HCT116 (cell line): ENCODE measurements at regions not wholly inside any gene's neighbourhood (a gene's known extent, or its start where the extent isn't known, plus 50 kb on each side); places are given as distances from the start of the nearest gene placed in this dataset.

Source experiments
- ATAC-seq: fragments of 200-7000 bp; cut with Tn5 transposase; 2 replicates; pipeline ENCODE4 v1.9.1; 2020; ENCODE audit warnings: mild to moderate bottlenecking, moderate library complexity
- BruUV-seq: library from RNA; stranded (reverse); fragments of 400-500 nt; replicated peaks from 2 replicates; lab custom pipeline; 2021; lab: Mats Ljungman, UMichigan
- CTCF ChIA-PET: fragments of 300-600 bp; sonication (Branson Sonifier 250); formaldehyde crosslinking; loops from one replicate; lab custom pipeline; 2021; ENCODE audit warnings: antibody characterized with exemption; lab: Charles Lee
- POLR2A ChIA-PET: fragments of 300-600, 350-600 bp; sonication (Branson Sonifier 250); formaldehyde crosslinking; loops from one replicate; lab custom pipeline; 2021; ENCODE audit warnings: antibody characterized with exemption; lab: Charles Lee
- RAD21 ChIA-PET, 2 experiments: fragments of 300-600 bp; sonication (Branson Sonifier 250); formaldehyde crosslinking; loops; one replicate each; lab custom pipeline; 2023; ENCODE audit warnings: low total read pairs in 2 of 2; ENCODE audit not compliant: uncharacterized antibody in 2 of 2, unreplicated experiment in 2 of 2, low non-redundant PET in 1 of 2; lab: Charles Lee
- DNase-seq: peaks from one replicate; pipeline ENCODE4 v3.0.0-alpha.2; 2010; ENCODE audit warnings: low read depth, low spot score
- H2AFZ ChIP-seq: fragments of 200-600 bp; shearing (Covaris generic), sonication (generic); 2 replicates; pipeline ENCODE4 v1.6.1; 2017; ENCODE audit warnings: low read depth, mixed run types, mixed read lengths, antibody characterized with exemption, low read length; ENCODE audit not compliant: poor library complexity, severe bottlenecking
- H3K27ac ChIP-seq: 2 replicates; pipeline ENCODE4 v1.5.1; 2012; ENCODE audit warnings: low read depth, low read length
- H3K27me3 ChIP-seq: fragments of 200-600 bp; sonication (generic); 2 replicates; pipeline ENCODE4 v1.6.1; 2016; ENCODE audit warnings: mixed run types, low read length, mixed read lengths; ENCODE audit not compliant: insufficient read depth
- H3K36me3 ChIP-seq, 2 experiments: fragments of 200-500 bp in 1 of 2; fragments of 200-600 bp in 1 of 2; sonication (Bioruptor generic) in 1 of 2; sonication (generic) in 1 of 2; 2 replicates each; pipeline versions ENCODE4 v1.5.1 to v1.6.1; 2014 to 2016; ENCODE audit warnings: low read length in 2 of 2, inconsistent platforms in 1 of 2, mixed read lengths in 1 of 2, mixed run types in 1 of 2; ENCODE audit not compliant: insufficient read depth in 2 of 2, control insufficient read depth in 1 of 2
- H3K4me1 ChIP-seq, 2 experiments: fragments of 200-600 bp in 1 of 2; sonication (generic) in 1 of 2; 2 replicates each; pipeline versions ENCODE4 v1.5.1 to v1.6.1; 2012 to 2017; ENCODE audit warnings: low read length in 2 of 2, inconsistent platforms in 1 of 2, mild to moderate bottlenecking in 1 of 2, mixed read lengths in 1 of 2, mixed run types in 1 of 2, moderate library complexity in 1 of 2; ENCODE audit not compliant: insufficient read depth in 2 of 2, control insufficient read depth in 1 of 2
- H3K4me2 ChIP-seq: fragments of 200-600 bp; sonication (generic); 2 replicates; pipeline ENCODE4 v1.6.1; 2017; ENCODE audit warnings: mixed run types, low read length, mixed read lengths
- H3K4me3 ChIP-seq, 2 experiments: fragments of 200-600 bp in 1 of 2; sonication (generic) in 1 of 2; replicated peaks in 1 of 2; 2 replicates each; pipeline ENCODE4 v1.5.1; 2011 to 2016; ENCODE audit warnings: low read length in 2 of 2, control low read depth in 1 of 2, low read depth in 1 of 2, mild to moderate bottlenecking in 1 of 2, mixed read lengths in 1 of 2, mixed run types in 1 of 2
- H3K79me2 ChIP-seq: fragments of 200-600 bp; sonication (generic); 2 replicates; pipeline ENCODE4 v1.6.1; 2017; ENCODE audit warnings: mild to moderate bottlenecking, mixed run types, low read length, moderate library complexity, mixed read lengths; ENCODE audit not compliant: insufficient read depth
- H3K9ac ChIP-seq: fragments of 200-600 bp; sonication (generic); 2 replicates; pipeline ENCODE4 v1.6.1; 2016; ENCODE audit warnings: low read length, mixed read lengths
- H3K9me2 ChIP-seq: fragments of 200-600 bp; sonication (generic), shearing (Covaris generic); 2 replicates; pipeline ENCODE4 v1.6.1; 2017; ENCODE audit warnings: mixed run types, mild to moderate bottlenecking, moderate library complexity; ENCODE audit not compliant: insufficient read depth
- H3K9me3 ChIP-seq, 2 experiments: fragments of 200-500 bp in 1 of 2; fragments of 200-600 bp in 1 of 2; sonication (Bioruptor generic) in 1 of 2; sonication (generic) in 1 of 2; 2 replicates each; pipeline ENCODE4 v1.6.1; 2014 to 2017; ENCODE audit warnings: low read length in 2 of 2, mixed read lengths in 2 of 2, inconsistent platforms in 1 of 2, low read depth in 1 of 2, mild to moderate bottlenecking in 1 of 2, mixed run types in 1 of 2, moderate library complexity in 1 of 2; ENCODE audit not compliant: control insufficient read depth in 1 of 2, insufficient read depth in 1 of 2
- H4K20me1 ChIP-seq: fragments of 200-600 bp; sonication (generic), shearing (Covaris generic); 2 replicates; pipeline ENCODE4 v1.6.1; 2017; ENCODE audit warnings: mixed run types, mild to moderate bottlenecking, moderate library complexity; ENCODE audit not compliant: insufficient read depth
- ATF3 ChIP-seq: IDR thresholded peaks from 2 replicates; pipeline ENCODE4 v1.6.1; 2012
- CTCF ChIP-seq, 3 experiments: fragments of 200-600 bp in 1 of 3; sonication (generic) in 1 of 3; IDR thresholded peaks in 2 of 3; conservative IDR thresholded peaks in 1 of 3; 2 replicates each; pipeline ENCODE4 v1.5.1; 2012 to 2017; ENCODE audit warnings: low read depth in 2 of 3, low read length in 2 of 3, antibody characterized with exemption in 1 of 3, borderline replicate concordance in 1 of 3, control low read depth in 1 of 3, mild to moderate bottlenecking in 1 of 3, mixed read lengths in 1 of 3, mixed run types in 1 of 3, moderate library complexity in 1 of 3; ENCODE audit not compliant: insufficient read depth in 1 of 3
- EGR1 ChIP-seq: IDR thresholded peaks from 2 replicates; pipeline ENCODE4 v1.6.1; 2012; ENCODE audit warnings: low read depth
- EZH2 ChIP-seq: fragments of 200-600 bp; sonication (generic); IDR thresholded peaks from 2 replicates; pipeline ENCODE4 v1.6.1; 2017; ENCODE audit warnings: antibody characterized with exemption, mixed run types
- EZH2phosphoT487 ChIP-seq: fragments of 200-600 bp; IDR thresholded peaks from 2 replicates; pipeline ENCODE4 v1.6.1; 2018; ENCODE audit warnings: antibody characterized with exemption, borderline replicate concordance
- JUND ChIP-seq: IDR thresholded peaks from 2 replicates; pipeline ENCODE4 v1.6.1; 2012
- MAX ChIP-seq: IDR thresholded peaks from 2 replicates; pipeline ENCODE4 v1.6.1; 2012
- POLR2AphosphoS5 ChIP-seq: IDR thresholded peaks from 2 replicates; pipeline ENCODE4 v1.6.1; 2011; ENCODE audit warnings: mild to moderate bottlenecking, low read depth, low read length, moderate library complexity
- RAD21 ChIP-seq: IDR thresholded peaks from 2 replicates; pipeline ENCODE4 v1.6.1; 2012; ENCODE audit warnings: low read depth, mild to moderate bottlenecking
- intact Hi-C: fragments of 100-400 bp; cut with micrococcal nuclease; formaldehyde crosslinking; loops from 2 replicates; pipeline ENCODE4 v1.10.0; 2022
- TF ChIP-seq, protein P1 (sequence below): IDR thresholded peaks from 2 replicates; pipeline ENCODE4 v1.6.1; 2011; ENCODE audit warnings: mild to moderate bottlenecking, low read length, moderate library complexity; ENCODE audit not compliant: insufficient replicate concordance; ENCODE audit errors: extremely low read depth
- TF ChIP-seq, protein P2 (sequence below): IDR thresholded peaks from 2 replicates; pipeline ENCODE4 v1.6.1; 2012; ENCODE audit warnings: low read depth

DNA sequence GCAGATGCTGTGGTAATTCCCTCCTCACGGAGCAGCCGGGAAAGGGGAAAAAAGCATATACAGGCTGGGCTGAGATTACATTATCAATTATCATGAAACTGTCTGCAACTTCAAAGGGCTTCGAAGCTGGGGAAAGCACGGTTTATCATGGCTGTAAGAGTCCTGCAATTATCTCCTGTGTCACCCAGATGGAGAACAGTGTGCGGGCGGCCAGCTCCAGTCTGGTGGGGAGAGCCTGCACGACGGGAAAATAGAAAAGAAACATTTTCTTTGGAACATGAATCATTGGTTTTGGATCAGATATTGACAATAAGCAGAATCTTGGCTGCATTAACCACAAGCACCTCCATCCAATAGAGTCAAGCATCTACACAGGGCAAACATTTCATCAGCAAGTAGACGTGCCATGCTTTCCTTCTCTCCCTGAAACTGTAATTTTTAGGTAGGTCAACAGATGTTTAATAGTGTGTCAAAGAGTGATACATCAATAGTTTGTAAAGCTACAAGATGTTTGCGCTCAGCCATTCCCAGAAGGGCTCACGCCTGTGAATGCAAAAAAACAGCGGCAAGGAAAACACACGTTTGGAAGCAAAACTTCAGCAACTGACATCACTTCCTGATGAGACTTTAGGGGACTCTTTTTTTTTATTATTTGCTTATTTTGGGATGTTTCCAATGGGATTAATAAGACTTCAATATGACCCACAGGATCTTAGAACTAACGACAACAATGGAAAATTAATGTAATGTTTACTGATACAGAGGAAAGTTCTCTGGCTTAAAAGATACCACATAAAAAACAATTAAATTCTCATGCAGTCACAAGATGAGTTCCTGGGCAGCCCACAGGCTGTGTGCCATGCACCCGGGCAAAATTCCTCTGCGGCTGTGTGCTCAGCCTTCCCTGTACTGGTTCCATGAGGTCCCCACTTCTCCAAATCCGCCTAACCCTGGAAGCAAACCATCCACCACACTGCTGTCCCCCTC lies 111.0 kb upstream of the SALL3 start:
- H3K9ac ChIP-seq = no peak overlapping the region
- ATAC-seq (no peak), DNase-seq (no peak)
- POLR2A ChIA-PET = no interaction called here
- TF ChIP-seq, protein P1, sequence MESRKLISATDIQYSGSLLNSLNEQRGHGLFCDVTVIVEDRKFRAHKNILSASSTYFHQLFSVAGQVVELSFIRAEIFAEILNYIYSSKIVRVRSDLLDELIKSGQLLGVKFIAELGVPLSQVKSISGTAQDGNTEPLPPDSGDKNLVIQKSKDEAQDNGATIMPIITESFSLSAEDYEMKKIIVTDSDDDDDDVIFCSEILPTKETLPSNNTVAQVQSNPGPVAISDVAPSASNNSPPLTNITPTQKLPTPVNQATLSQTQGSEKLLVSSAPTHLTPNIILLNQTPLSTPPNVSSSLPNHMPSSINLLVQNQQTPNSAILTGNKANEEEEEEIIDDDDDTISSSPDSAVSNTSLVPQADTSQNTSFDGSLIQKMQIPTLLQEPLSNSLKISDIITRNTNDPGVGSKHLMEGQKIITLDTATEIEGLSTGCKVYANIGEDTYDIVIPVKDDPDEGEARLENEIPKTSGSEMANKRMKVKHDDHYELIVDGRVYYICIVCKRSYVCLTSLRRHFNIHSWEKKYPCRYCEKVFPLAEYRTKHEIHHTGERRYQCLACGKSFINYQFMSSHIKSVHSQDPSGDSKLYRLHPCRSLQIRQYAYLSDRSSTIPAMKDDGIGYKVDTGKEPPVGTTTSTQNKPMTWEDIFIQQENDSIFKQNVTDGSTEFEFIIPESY = no peak
- TF ChIP-seq EGR1 (no peak), POLR2AphosphoS5 (no peak), MAX (no peak), ATF3 (no peak), EZH2 (no peak), EZH2phosphoT487 (no peak), JUND (no peak), CTCF (IDR thresholded peaks at IDR 0.05 in 2 of 3, conservative IDR thresholded peaks at IDR 0.05 in 1 of 3; ENCODE audit: borderline replicate concordance in 1 of 3, insufficient read depth in 1 of 3, low read depth in 2 of 3, low read length in 2 of 3) (no peak), RAD21 (no peak)
- TF ChIP-seq, protein P2, sequence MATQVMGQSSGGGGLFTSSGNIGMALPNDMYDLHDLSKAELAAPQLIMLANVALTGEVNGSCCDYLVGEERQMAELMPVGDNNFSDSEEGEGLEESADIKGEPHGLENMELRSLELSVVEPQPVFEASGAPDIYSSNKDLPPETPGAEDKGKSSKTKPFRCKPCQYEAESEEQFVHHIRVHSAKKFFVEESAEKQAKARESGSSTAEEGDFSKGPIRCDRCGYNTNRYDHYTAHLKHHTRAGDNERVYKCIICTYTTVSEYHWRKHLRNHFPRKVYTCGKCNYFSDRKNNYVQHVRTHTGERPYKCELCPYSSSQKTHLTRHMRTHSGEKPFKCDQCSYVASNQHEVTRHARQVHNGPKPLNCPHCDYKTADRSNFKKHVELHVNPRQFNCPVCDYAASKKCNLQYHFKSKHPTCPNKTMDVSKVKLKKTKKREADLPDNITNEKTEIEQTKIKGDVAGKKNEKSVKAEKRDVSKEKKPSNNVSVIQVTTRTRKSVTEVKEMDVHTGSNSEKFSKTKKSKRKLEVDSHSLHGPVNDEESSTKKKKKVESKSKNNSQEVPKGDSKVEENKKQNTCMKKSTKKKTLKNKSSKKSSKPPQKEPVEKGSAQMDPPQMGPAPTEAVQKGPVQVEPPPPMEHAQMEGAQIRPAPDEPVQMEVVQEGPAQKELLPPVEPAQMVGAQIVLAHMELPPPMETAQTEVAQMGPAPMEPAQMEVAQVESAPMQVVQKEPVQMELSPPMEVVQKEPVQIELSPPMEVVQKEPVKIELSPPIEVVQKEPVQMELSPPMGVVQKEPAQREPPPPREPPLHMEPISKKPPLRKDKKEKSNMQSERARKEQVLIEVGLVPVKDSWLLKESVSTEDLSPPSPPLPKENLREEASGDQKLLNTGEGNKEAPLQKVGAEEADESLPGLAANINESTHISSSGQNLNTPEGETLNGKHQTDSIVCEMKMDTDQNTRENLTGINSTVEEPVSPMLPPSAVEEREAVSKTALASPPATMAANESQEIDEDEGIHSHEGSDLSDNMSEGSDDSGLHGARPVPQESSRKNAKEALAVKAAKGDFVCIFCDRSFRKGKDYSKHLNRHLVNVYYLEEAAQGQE = no peak
- no TSS peak for BruUV-seq
- no peak overlapping the region for H3K27ac ChIP-seq
- no peak overlapping the region for H3K4me2 ChIP-seq
- H3K27me3 ChIP-seq = peaks cover 2% of the 10 kb centered on the region; the same call in 1 of the 2 replicates
- no peaks in the 10 kb centered on the region for H3K36me3 ChIP-seq
- intact Hi-C loops = no loop called here
- no peak overlapping the region for H3K4me3 ChIP-seq
- H3K9me2 ChIP-seq = no peaks in the 10 kb centered on the region
- H4K20me1 ChIP-seq = no peaks in the 10 kb centered on the region
- H3K9me3 ChIP-seq = no peaks in the 10 kb centered on the region
- H3K79me2 ChIP-seq = no peaks in the 10 kb centered on the region
- no peak overlapping the region for H2AFZ ChIP-seq
- RAD21 ChIA-PET = interaction anchor here in 1 of 2 experiments (0.7 kb wide), 1 partner anchor 453 kb away, joined by 4 read pairs; no protein-coding TSS in a partner anchor
- CTCF ChIA-PET = interaction anchor here (1.3 to 1.7 kb wide), 2 partner anchors 11 to 116 kb away, joined by 3 to 4 read pairs; no protein-coding TSS in a partner anchor
- H3K4me1 ChIP-seq = no peaks in the 10 kb centered on the region
